Thyroid gland (tissue), 4 donors: ENCODE measurements at regions not wholly inside any gene's neighbourhood (a gene's known extent, or its start where the extent isn't known, plus 50 kb on each side); places are given as distances from the start of the nearest gene placed in this dataset.

Experiments used
- POLR2A ChIP-seq, 2 donors: fragments of 450-650 bp; IDR thresholded peaks; one replicate each; pipeline ENCODE4 v1.6.1; 2017; ENCODE audit warnings: antibody characterized with exemption in 2 of 2, mild to moderate bottlenecking in 2 of 2, moderate library complexity in 1 of 2
- TF ChIP-seq, protein P1 (sequence below), 6 experiments: fragments of 200-600 bp in 3 of 6; fragments of 450-650 bp in 3 of 6; sonication (generic) in 3 of 6; IDR thresholded peaks; one replicate each; pipeline ENCODE4 v1.5.1; 2016 to 2019; ENCODE audit warnings: antibody characterized with exemption in 6 of 6, mild to moderate bottlenecking in 2 of 6, inconsistent platforms in 1 of 6, moderate library complexity in 1 of 6

DNA sequence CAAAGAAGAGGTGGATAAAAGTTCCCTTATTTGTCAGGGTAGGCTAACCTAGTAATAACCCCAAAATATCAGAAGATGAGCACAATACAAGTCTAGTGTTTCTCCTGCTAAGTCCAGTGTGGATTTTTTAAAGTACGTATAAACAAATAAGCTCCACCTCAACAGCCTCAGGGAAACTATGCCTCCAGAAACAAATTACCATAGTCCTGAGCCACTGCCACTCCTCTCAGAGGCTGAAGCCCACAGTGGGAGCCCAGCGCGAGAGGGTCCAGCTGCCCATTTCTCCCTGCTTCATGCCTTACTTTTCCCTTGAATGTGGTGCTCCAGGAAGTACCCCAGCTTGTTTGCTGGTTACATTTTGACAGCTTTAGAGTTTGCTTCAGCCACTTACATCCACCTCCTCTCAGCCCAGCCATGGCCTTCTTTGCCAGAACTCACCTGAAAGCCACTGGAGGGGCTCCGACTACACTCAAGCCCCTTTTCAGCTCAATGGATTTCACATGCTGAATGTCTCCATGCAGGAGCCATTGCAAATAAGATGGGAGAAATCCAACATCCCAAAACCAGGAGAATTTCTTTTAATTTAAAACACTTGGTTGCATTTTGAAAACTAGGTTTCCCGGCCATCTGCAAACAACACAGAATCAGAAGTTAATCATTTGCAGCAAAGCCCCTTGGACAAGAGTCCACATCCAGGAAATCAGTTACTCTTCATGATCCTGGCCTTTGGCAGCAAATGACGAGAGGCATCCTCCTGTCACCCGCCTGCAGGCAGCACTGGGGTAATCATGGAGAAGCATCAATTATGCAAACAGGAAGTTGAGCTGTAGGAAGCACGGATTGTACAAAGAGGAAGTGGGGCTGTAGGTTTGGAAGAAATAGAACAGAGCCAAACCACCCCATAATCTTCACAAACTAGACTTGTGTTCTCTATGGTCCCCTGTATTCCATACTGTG is 138.1 kb downstream of the HERPUD2 start:
- TF ChIP-seq, protein P1, sequence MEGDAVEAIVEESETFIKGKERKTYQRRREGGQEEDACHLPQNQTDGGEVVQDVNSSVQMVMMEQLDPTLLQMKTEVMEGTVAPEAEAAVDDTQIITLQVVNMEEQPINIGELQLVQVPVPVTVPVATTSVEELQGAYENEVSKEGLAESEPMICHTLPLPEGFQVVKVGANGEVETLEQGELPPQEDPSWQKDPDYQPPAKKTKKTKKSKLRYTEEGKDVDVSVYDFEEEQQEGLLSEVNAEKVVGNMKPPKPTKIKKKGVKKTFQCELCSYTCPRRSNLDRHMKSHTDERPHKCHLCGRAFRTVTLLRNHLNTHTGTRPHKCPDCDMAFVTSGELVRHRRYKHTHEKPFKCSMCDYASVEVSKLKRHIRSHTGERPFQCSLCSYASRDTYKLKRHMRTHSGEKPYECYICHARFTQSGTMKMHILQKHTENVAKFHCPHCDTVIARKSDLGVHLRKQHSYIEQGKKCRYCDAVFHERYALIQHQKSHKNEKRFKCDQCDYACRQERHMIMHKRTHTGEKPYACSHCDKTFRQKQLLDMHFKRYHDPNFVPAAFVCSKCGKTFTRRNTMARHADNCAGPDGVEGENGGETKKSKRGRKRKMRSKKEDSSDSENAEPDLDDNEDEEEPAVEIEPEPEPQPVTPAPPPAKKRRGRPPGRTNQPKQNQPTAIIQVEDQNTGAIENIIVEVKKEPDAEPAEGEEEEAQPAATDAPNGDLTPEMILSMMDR (IDR thresholded peaks at IDR 0.05), result no peak
- TF ChIP-seq POLR2A (IDR thresholded peaks at IDR 0.05), result no peak
